ENCODE measurements at regions not wholly inside any gene's neighbourhood (a gene's known extent, or its start where the extent isn't known, plus 50 kb on each side); places are given as distances from the start of the nearest gene placed in this dataset.

- TF ChIP-seq CEBPB (IDR thresholded peaks at IDR 0.05) (no peak), CTCF (IDR thresholded peaks at IDR 0.05) (no peak), JUNB (IDR thresholded peaks at IDR 0.05) (peak; percentile 30; the same call in 1 of the 2 replicates), ZFP36 (IDR thresholded peaks at IDR 0.05; ENCODE audit: borderline replicate concordance, partially characterized antibody) (no peak), SMC3 (IDR thresholded peaks at IDR 0.05) (no peak), ESRRA (IDR thresholded peaks at IDR 0.05; ENCODE audit: borderline replicate concordance, low read length) (no peak), EP300 (IDR thresholded peaks at IDR 0.05) (peak in 1 of 2 experiments; percentile 36; a peak in 1 of 5 replicates), ELK1 (IDR thresholded peaks at IDR 0.05; ENCODE audit: low read depth, low read length) (no peak), POLR2A (IDR thresholded peaks at IDR 0.05; ENCODE audit: low read length) (no peak)
Measured at GRCh38 chr21:37974081-37974480, 57.8 kb upstream of the KCNJ6 start.

Measured in A549 (cell line).